ENCODE measurements at regions not wholly inside any gene's neighbourhood (a gene's known extent, or its start where the extent isn't known, plus 50 kb on each side); places are given as distances from the start of the nearest gene placed in this dataset.

DNA sequence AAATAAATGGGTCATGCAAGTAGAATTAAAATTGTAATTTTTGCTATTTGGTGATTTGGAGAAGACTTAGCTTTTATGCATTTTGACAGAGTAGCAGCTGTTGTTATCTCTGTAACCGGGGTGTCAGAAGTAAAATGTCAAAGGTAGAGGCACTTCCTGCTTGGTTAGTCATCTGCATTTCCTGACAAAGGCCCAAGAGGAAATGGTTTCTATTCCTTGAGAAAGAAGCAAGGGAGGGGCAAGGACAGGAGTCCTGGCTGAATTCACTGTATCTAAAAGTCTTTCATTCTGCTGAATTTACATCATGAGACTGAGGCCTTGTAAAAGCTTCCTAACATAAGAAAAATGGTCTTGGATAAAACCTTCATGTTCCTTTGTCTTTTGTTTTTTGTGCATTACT, 550.9 kb upstream of the BOD1L1 start:
- Histone ChIP-seq H2AK5ac (ENCODE audit: insufficient read length, low read length) (no peak overlapping the region), H2BK15ac (ENCODE audit: low read depth, low read length) (no peak overlapping the region), H3K56ac (ENCODE audit: insufficient read length, low read depth, low read length) (no peak overlapping the region), H3K23ac (ENCODE audit: insufficient read length, low read depth, low read length) (no peak overlapping the region), H4K8ac (replicated peaks; ENCODE audit: insufficient read length, low read depth, low read length) (no peak overlapping the region), H3K4me1 (ENCODE audit: insufficient read depth, low read length) (peaks cover 7% of the 10 kb centered on the region; the same call in 1 of the 2 replicates), H3K4me2 (ENCODE audit: insufficient read depth, insufficient read length, low read length) (no peak overlapping the region), H2AFZ (ENCODE audit: low read length) (no peak overlapping the region), H4K91ac (ENCODE audit: insufficient read length, low read depth, low read length) (no peak overlapping the region), H3K4ac (ENCODE audit: low read depth, low read length) (no peak overlapping the region), H3K79me2 (ENCODE audit: insufficient read depth, low read length) (no peaks in the 10 kb centered on the region), H3K27ac (ENCODE audit: insufficient read length, low read depth, low read length) (no peak overlapping the region), H3T11ph (ENCODE audit: low read length) (no peak overlapping the region), H3K14ac (ENCODE audit: insufficient read depth, low read length) (no peak overlapping the region), H2BK20ac (ENCODE audit: low read depth, low read length, poor library complexity, severe bottlenecking) (no peak overlapping the region), H2BK12ac (ENCODE audit: insufficient read length, low read depth, low read length) (no peak overlapping the region), H4K5ac (ENCODE audit: insufficient read length, low read depth, low read length) (no peak overlapping the region), H3K27me3 (ENCODE audit: insufficient read depth, low read length) (no peaks in the 10 kb centered on the region), H3K79me1 (ENCODE audit: insufficient read depth, low read depth, low read length, poor library complexity, severe bottlenecking) (no peaks in the 10 kb centered on the region), H3K23me2 (ENCODE audit: insufficient read length, low read depth, low read length, poor library complexity, severe bottlenecking) (no peaks in the 10 kb centered on the region), H4K20me1 (ENCODE audit: control insufficient read depth, insufficient read depth, insufficient read length) (no peaks in the 10 kb centered on the region), H3K9me3 (ENCODE audit: control insufficient read depth, low read depth, low read length) (no peaks in the 10 kb centered on the region), H2BK5ac (ENCODE audit: insufficient read length, low read length) (no peak overlapping the region), H3K18ac (ENCODE audit: insufficient read length, low read depth, low read length) (no peak overlapping the region), H3K9ac (ENCODE audit: extremely low read depth, insufficient read length, low read length) (no peak overlapping the region), H2BK120ac (ENCODE audit: low read depth, low read length, poor library complexity, severe bottlenecking) (no peak overlapping the region)
- no peaks in the 10 kb centered on the region for H3K36me3 Mint-ChIP-seq (ENCODE audit: insufficient read depth in 1 of 3, low read depth in 3 of 3)
- no peak overlapping the region for H3K4me3 Mint-ChIP-seq
- no peak for DNase-seq
- H3K27ac Mint-ChIP-seq: no peak overlapping the region; a peak in 1 of 7 replicates
- TF ChIP-seq, protein P1, sequence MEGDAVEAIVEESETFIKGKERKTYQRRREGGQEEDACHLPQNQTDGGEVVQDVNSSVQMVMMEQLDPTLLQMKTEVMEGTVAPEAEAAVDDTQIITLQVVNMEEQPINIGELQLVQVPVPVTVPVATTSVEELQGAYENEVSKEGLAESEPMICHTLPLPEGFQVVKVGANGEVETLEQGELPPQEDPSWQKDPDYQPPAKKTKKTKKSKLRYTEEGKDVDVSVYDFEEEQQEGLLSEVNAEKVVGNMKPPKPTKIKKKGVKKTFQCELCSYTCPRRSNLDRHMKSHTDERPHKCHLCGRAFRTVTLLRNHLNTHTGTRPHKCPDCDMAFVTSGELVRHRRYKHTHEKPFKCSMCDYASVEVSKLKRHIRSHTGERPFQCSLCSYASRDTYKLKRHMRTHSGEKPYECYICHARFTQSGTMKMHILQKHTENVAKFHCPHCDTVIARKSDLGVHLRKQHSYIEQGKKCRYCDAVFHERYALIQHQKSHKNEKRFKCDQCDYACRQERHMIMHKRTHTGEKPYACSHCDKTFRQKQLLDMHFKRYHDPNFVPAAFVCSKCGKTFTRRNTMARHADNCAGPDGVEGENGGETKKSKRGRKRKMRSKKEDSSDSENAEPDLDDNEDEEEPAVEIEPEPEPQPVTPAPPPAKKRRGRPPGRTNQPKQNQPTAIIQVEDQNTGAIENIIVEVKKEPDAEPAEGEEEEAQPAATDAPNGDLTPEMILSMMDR (conservative IDR thresholded peaks at IDR 0.05): no peak
- H3K27me3 Mint-ChIP-seq (ENCODE audit: low read depth): peaks cover 2% of the 10 kb centered on the region; the same call in 1 of the 2 replicates
- no CpG with 5 or more reads among the region's 1 CpG for WGBS (ENCODE audit: extremely low coverage, insufficient read length, low lambda C conversion rate)
- H3K9me3 Mint-ChIP-seq: no peaks in the 10 kb centered on the region
- peaks cover 37 to 57% of the 10 kb centered on the region in 2 experiments for H3K4me1 Mint-ChIP-seq

Data from H9 (cell line).